Large intestine (tissue), 3 donors: ENCODE measurements at regions not wholly inside any gene's neighbourhood (a gene's known extent, or its start where the extent isn't known, plus 50 kb on each side); places are given as distances from the start of the nearest gene placed in this dataset.

Experiments used
- DNase-seq, 2 donors: peaks; one replicate each; pipeline versions ENCODE4 v3.0.0 to v3.0.0-alpha.2; 2013
- H3K27ac ChIP-seq: one replicate; pipeline ENCODE4 v1.5.1; 2013; ENCODE audit warnings: low read length
- H3K27me3 ChIP-seq: 2 replicates; pipeline ENCODE4 v1.6.1; 2013; ENCODE audit warnings: low read length; ENCODE audit not compliant: control insufficient read depth, insufficient read depth
- H3K36me3 ChIP-seq: 2 replicates; pipeline ENCODE4 v1.6.1; 2013; ENCODE audit warnings: low read length; ENCODE audit not compliant: control insufficient read depth, insufficient read depth
- H3K4me1 ChIP-seq: one replicate; pipeline ENCODE4 v1.6.1; 2013; ENCODE audit warnings: low read length; ENCODE audit not compliant: control insufficient read depth, insufficient read depth
- H3K4me3 ChIP-seq: one replicate; pipeline ENCODE4 v1.5.1; 2013; ENCODE audit warnings: low read length
- H3K9me3 ChIP-seq: one replicate; pipeline ENCODE4 v1.6.1; 2013; ENCODE audit warnings: mild to moderate bottlenecking, low read depth, low read length, moderate library complexity; ENCODE audit not compliant: control insufficient read depth
- WGBS: methylation state at CpG from one replicate; pipeline ENCODE4 v1.1.5; 2013; ENCODE audit warnings: low lambda C conversion rate; ENCODE audit not compliant: insufficient coverage; 5-methylcytosine and 5-hydroxymethylcytosine counted together

DNA sequence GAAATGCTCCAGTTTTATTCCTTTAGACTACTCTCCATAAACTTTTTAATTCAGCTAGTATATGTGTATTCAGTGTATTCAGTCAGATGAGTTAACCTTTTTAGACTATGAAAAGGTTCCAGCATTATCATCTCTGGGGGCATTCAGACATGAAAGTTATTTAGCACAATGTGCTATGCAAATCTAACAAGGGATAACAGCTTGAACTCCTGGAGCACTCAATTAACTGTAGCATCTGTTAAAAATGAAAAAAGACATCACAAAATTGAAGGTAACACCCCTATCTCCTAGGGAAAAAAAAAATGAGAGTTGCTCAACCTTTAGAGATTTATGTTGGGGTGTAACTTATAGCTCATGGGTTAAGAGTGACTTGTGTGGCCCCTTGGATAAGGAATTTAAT lies 211.5 kb downstream of the PHLDA1 start:
- DNase-seq: no peak
- H3K4me3 ChIP-seq: no peak overlapping the region
- H3K9me3 ChIP-seq: no peaks in the 10 kb centered on the region

GRCh38 chr12:75819512-75819911 lies 212.1 kb downstream of the PHLDA1 start:
- no peaks in the 10 kb centered on the region for H3K36me3 ChIP-seq
- WGBS: 100% methylated on average over 1 of the region's 5 CpGs
- DNase-seq: no peak
- H3K27me3 ChIP-seq: no peaks in the 10 kb centered on the region
- H3K4me1 ChIP-seq: peaks cover 5% of the 10 kb centered on the region
- H3K27ac ChIP-seq: no peak overlapping the region
- no peaks in the 10 kb centered on the region for H3K9me3 ChIP-seq
- H3K4me3 ChIP-seq: no peak overlapping the region

More for the DNA sequence above, 211.5 kb downstream of the PHLDA1 start:
- Histone ChIP-seq H3K4me1 (peaks cover 5% of the 10 kb centered on the region), H3K27me3 (no peaks in the 10 kb centered on the region), H3K36me3 (no peaks in the 10 kb centered on the region), H3K27ac (no peak overlapping the region)

- Histone ChIP-seq H3K36me3 (no peaks in the 10 kb centered on the region), H3K27me3 (no peaks in the 10 kb centered on the region), H3K27ac (no peak overlapping the region), H3K4me3 (no peak overlapping the region), H3K9me3 (no peaks in the 10 kb centered on the region), H3K4me1 (peaks cover 5% of the 10 kb centered on the region)
- DNase-seq: no peak
Observed at GRCh38 chr12:75818863-75819262, 212.7 kb downstream of the PHLDA1 start.

- Histone ChIP-seq H3K36me3 (no peaks in the 10 kb centered on the region), H3K4me3 (no peak overlapping the region), H3K4me1 (peaks cover 5% of the 10 kb centered on the region), H3K27ac (no peak overlapping the region), H3K9me3 (no peaks in the 10 kb centered on the region), H3K27me3 (no peaks in the 10 kb centered on the region)
- DNase-seq: no peak
- no CpG with 5 or more reads among the region's 1 CpG for WGBS
Observed at GRCh38 chr12:75816897-75817296, 214.7 kb downstream of the PHLDA1 start.

GRCh38 chr12:75815756-75816155 lies 215.8 kb downstream of the PHLDA1 start:
- peaks cover 5% of the 10 kb centered on the region for H3K4me1 ChIP-seq
- H3K4me3 ChIP-seq: no peak overlapping the region
- peak overlapping the region; percentile 57 for H3K27ac ChIP-seq
- no peaks in the 10 kb centered on the region for H3K27me3 ChIP-seq
- WGBS: no CpG with 5 or more reads among the region's 1 CpG
- H3K36me3 ChIP-seq: no peaks in the 10 kb centered on the region
- no peaks in the 10 kb centered on the region for H3K9me3 ChIP-seq
- DNase-seq: no peak

- Histone ChIP-seq H3K4me1 (peaks cover 5% of the 10 kb centered on the region), H3K27ac (peak overlapping the region; percentile 57), H3K27me3 (no peaks in the 10 kb centered on the region), H3K4me3 (no peak overlapping the region), H3K9me3 (no peaks in the 10 kb centered on the region), H3K36me3 (no peaks in the 10 kb centered on the region)
- peak; percentile 82 to 85 for DNase-seq
- WGBS: 50% methylated on average over 1 of the region's 6 CpGs
Observed at GRCh38 chr12:75814851-75815754, 216.5 kb downstream of the PHLDA1 start.

DNA sequence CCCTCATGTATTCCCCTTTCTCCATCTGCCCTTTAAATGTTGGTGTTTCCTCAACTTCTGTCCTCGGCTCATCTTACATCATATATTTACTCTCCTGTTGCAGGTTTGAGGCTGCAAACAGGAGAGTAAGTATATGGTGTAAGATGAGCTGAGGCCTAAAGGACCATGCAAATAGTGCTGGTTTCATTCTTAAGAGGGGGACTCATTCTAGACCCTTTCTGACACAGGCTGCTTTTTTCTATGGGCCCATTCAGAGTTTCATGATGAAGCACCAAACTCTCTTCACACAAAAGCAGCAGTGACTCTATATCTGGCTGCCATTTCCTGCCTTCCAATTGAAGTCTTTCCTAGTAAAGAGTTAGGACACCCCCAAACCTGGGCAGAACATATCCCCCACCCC lies 218.5 kb downstream of the PHLDA1 start:
- H3K9me3 ChIP-seq: no peaks in the 10 kb centered on the region
- WGBS: 60% methylated on average over 1 of the region's 1 CpG
- H3K27me3 ChIP-seq: no peaks in the 10 kb centered on the region
- H3K27ac ChIP-seq: no peak overlapping the region
- no peak for DNase-seq
- no peak overlapping the region for H3K4me3 ChIP-seq
- no peaks in the 10 kb centered on the region for H3K36me3 ChIP-seq
- peaks cover 5% of the 10 kb centered on the region for H3K4me1 ChIP-seq

- no peaks in the 10 kb centered on the region for H3K36me3 ChIP-seq
- H3K27me3 ChIP-seq: no peaks in the 10 kb centered on the region
- no peak overlapping the region for H3K4me3 ChIP-seq
- peak in 1 of 2 donors; percentile 12 for DNase-seq
- WGBS: 54% methylated on average over 3 of the region's 9 CpGs
- no peaks in the 10 kb centered on the region for H3K9me3 ChIP-seq
- peaks cover 5% of the 10 kb centered on the region for H3K4me1 ChIP-seq
- H3K27ac ChIP-seq: no peak overlapping the region
Observed at GRCh38 chr12:75812271-75813018, 219.1 kb downstream of the PHLDA1 start.

- no peaks in the 10 kb centered on the region for H3K9me3 ChIP-seq
- H3K27me3 ChIP-seq: no peaks in the 10 kb centered on the region
- H3K27ac ChIP-seq: no peak overlapping the region
- no peak overlapping the region for H3K4me3 ChIP-seq
- H3K4me1 ChIP-seq: no peaks in the 10 kb centered on the region
- no peak for DNase-seq
- no peaks in the 10 kb centered on the region for H3K36me3 ChIP-seq
- whole genome bisulfite sequencing: 69% methylated on average over 2 of the region's 2 CpGs
Observed at GRCh38 chr12:75809746-75810145, 221.8 kb downstream of the PHLDA1 start.

GRCh38 chr12:75807494-75807893 lies 224.1 kb downstream of the PHLDA1 start:
- H3K4me1 ChIP-seq: no peaks in the 10 kb centered on the region
- no peak for DNase-seq
- no peaks in the 10 kb centered on the region for H3K36me3 ChIP-seq
- H3K27me3 ChIP-seq: no peaks in the 10 kb centered on the region
- no peaks in the 10 kb centered on the region for H3K9me3 ChIP-seq
- H3K4me3 ChIP-seq: no peak overlapping the region
- no CpG with 5 or more reads among the region's 1 CpG for WGBS
- no peak overlapping the region for H3K27ac ChIP-seq
